Astrocyte (in vitro differentiated cells and primary cell): ENCODE measurements at regions not wholly inside any gene's neighbourhood (a gene's known extent, or its start where the extent isn't known, plus 50 kb on each side); places are given as distances from the start of the nearest gene placed in this dataset.

Source experiments
- DNase-seq: peaks from one replicate; pipeline ENCODE4 v3.0.0-alpha.2; 2010; ENCODE audit warnings: low read depth
- FAIRE-seq: peaks from 2 replicates; lab custom pipeline; 2011; peaks lifted over from hg19 to GRCh38; lab: Jason Lieb, UNC
- H2AFZ ChIP-seq: 2 replicates; pipeline ENCODE4 v1.6.0; 2012; ENCODE audit warnings: low read depth, low read length, inconsistent platforms
- H3K27ac ChIP-seq: 2 replicates; pipeline ENCODE4 v1.5.1; 2011; ENCODE audit warnings: low read depth, low read length, inconsistent platforms
- H3K27me3 ChIP-seq: 2 replicates; pipeline ENCODE4 v1.6.0; 2011; ENCODE audit warnings: low read length, inconsistent platforms; ENCODE audit not compliant: insufficient read depth
- H3K36me3 ChIP-seq: 2 replicates; pipeline ENCODE4 v1.5.1; 2011; ENCODE audit warnings: low read length, inconsistent platforms; ENCODE audit not compliant: insufficient read depth
- H3K4me1 ChIP-seq: 2 replicates; pipeline ENCODE4 v1.5.1; 2011; ENCODE audit warnings: low read length, inconsistent platforms; ENCODE audit not compliant: insufficient read depth
- H3K4me2 ChIP-seq: 2 replicates; pipeline ENCODE4 v1.6.0; 2012; ENCODE audit warnings: low read length, inconsistent platforms
- H3K4me3 ChIP-seq: 2 replicates; pipeline ENCODE4 v1.5.1; 2011; ENCODE audit warnings: low read depth, mild to moderate bottlenecking, low read length, inconsistent platforms; ENCODE audit not compliant: insufficient read depth
- H3K79me2 ChIP-seq: 2 replicates; pipeline ENCODE4 v1.6.0; 2012; ENCODE audit warnings: mild to moderate bottlenecking, low read length, inconsistent platforms; ENCODE audit not compliant: insufficient read depth
- H3K9ac ChIP-seq: 2 replicates; pipeline ENCODE4 v1.6.0; 2012; ENCODE audit warnings: mild to moderate bottlenecking, low read length, inconsistent platforms
- H3K9me3 ChIP-seq: 2 replicates; pipeline ENCODE4 v1.5.1; 2012; ENCODE audit warnings: low read depth, mild to moderate bottlenecking, low read length, inconsistent platforms; ENCODE audit not compliant: insufficient read depth
- H4K20me1 ChIP-seq: 2 replicates; pipeline ENCODE4 v1.6.0; 2012; ENCODE audit warnings: low read length, inconsistent platforms; ENCODE audit not compliant: insufficient read depth
- H3K27ac Mint-ChIP-seq: one replicate; pipeline ENCODE4 v1.8.0; 2021; ENCODE audit warnings: mild to moderate bottlenecking, mixed read lengths; ENCODE audit not compliant: unreplicated experiment
- H3K27me3 Mint-ChIP-seq: one replicate; pipeline ENCODE4 v1.8.0; 2021; ENCODE audit warnings: low read depth, mixed read lengths; ENCODE audit not compliant: unreplicated experiment
- H3K36me3 Mint-ChIP-seq: one replicate; pipeline ENCODE4 v1.8.0; 2021; ENCODE audit warnings: low read depth, mixed read lengths; ENCODE audit not compliant: unreplicated experiment
- H3K4me1 Mint-ChIP-seq: one replicate; pipeline ENCODE4 v1.8.0; 2021; ENCODE audit warnings: low read depth, mixed read lengths; ENCODE audit not compliant: unreplicated experiment
- H3K4me3 Mint-ChIP-seq: one replicate; pipeline ENCODE4 v1.8.0; 2021; ENCODE audit warnings: mild to moderate bottlenecking, moderate library complexity, mixed read lengths; ENCODE audit not compliant: unreplicated experiment
- H3K9me3 Mint-ChIP-seq: one replicate; pipeline ENCODE4 v1.8.0; 2021; ENCODE audit warnings: mild to moderate bottlenecking, mixed read lengths; ENCODE audit not compliant: unreplicated experiment
- EZH2 ChIP-seq: IDR thresholded peaks from 2 replicates; pipeline ENCODE4 v1.6.1; 2012; ENCODE audit warnings: mild to moderate bottlenecking, low read length, inconsistent platforms; ENCODE audit not compliant: insufficient read depth
- TF ChIP-seq, protein P1 (sequence below): IDR thresholded peaks from 2 replicates; pipeline ENCODE4 v1.5.1; 2011; ENCODE audit warnings: low read depth, mild to moderate bottlenecking, inconsistent platforms, low read length, moderate library complexity; ENCODE audit not compliant: insufficient read depth

DNA sequence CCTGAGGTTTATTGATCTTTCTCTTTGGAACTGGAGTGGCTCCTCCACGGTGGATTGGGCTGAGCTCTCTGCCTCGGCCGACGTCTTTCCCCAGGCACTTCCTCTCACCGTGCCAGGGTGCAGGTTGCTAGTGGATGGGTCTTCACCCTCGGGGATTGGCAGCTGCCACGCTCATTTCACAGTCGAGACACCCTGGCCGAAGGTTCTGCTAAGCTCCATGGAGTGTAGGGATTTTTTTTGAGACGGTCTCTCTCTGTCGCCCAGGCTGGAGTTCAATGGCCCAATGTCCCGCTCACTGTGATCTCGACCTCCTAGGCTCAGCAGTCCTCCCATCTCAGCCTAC lies 280.8 kb downstream of the SEC14L1 start:
- H2AFZ ChIP-seq = no peak overlapping the region
- peaks cover 88% of the 10 kb centered on the region for H3K79me2 ChIP-seq
- no peaks in the 10 kb centered on the region for H3K9me3 Mint-ChIP-seq
- peak overlapping the region; percentile 70 for H3K27ac ChIP-seq
- no peaks in the 10 kb centered on the region for H3K27me3 Mint-ChIP-seq
- H3K27me3 ChIP-seq = no peaks in the 10 kb centered on the region
- H3K9ac ChIP-seq = peak overlapping the region; percentile 69
- peaks cover 3% of the 10 kb centered on the region for H3K36me3 Mint-ChIP-seq
- no peak overlapping the region for H3K27ac Mint-ChIP-seq
- peaks cover 44% of the 10 kb centered on the region for H3K4me1 Mint-ChIP-seq
- no peak for TF ChIP-seq EZH2
- TF ChIP-seq, protein P1, sequence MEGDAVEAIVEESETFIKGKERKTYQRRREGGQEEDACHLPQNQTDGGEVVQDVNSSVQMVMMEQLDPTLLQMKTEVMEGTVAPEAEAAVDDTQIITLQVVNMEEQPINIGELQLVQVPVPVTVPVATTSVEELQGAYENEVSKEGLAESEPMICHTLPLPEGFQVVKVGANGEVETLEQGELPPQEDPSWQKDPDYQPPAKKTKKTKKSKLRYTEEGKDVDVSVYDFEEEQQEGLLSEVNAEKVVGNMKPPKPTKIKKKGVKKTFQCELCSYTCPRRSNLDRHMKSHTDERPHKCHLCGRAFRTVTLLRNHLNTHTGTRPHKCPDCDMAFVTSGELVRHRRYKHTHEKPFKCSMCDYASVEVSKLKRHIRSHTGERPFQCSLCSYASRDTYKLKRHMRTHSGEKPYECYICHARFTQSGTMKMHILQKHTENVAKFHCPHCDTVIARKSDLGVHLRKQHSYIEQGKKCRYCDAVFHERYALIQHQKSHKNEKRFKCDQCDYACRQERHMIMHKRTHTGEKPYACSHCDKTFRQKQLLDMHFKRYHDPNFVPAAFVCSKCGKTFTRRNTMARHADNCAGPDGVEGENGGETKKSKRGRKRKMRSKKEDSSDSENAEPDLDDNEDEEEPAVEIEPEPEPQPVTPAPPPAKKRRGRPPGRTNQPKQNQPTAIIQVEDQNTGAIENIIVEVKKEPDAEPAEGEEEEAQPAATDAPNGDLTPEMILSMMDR = no peak
- no peaks in the 10 kb centered on the region for H3K9me3 ChIP-seq
- H3K36me3 ChIP-seq = no peaks in the 10 kb centered on the region
- H3K4me3 ChIP-seq = no peak overlapping the region
- peaks cover 76% of the 10 kb centered on the region for H3K4me1 ChIP-seq
- peaks cover 58% of the 10 kb centered on the region for H4K20me1 ChIP-seq
- peak overlapping the region; percentile 69 for H3K4me3 Mint-ChIP-seq
- DNase-seq (no peak), FAIRE-seq (no peak)
- peak overlapping the region; percentile 73 for H3K4me2 ChIP-seq

DNA sequence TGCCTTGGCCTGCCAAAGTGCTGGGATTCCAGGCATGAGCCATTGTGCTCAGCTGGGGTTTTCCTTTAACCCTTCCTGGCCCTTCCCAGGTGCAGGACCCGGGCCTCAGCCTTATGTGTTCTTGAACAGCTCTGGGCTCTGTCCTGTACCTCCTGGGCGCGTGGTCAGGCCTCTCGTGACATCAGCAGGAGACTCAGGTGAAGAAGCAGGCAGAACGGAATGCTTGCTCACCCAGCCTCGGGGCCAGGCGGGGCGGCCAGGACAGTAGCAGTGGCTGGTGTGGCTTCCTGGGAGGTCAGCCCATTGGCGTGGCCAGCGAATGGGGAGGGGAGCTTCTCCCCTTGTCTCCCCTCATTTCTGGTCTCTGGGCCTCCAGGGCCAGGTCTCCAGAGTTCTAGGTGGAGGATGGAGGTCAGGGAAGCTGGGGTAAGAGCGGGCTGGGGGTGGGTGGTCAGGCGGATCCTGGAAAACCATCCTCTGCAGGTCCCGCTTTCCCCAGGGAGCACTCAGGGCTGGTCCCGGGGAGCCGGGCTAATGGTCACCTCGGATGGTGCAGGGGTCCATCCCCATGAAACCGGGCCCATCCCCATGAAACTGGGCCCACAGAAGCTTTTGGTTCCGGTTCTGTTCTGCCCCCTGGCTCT lies 281.5 kb downstream of the SEC14L1 start:
- Histone ChIP-seq H3K4me2 (no peak overlapping the region), H3K4me3 (no peak overlapping the region), H4K20me1 (peaks cover 58% of the 10 kb centered on the region), H3K36me3 (no peaks in the 10 kb centered on the region), H3K4me1 (peaks cover 82% of the 10 kb centered on the region), H3K79me2 (peaks cover 88% of the 10 kb centered on the region), H3K27ac (peak overlapping the region; percentile 70), H2AFZ (no peak overlapping the region), H3K9me3 (no peaks in the 10 kb centered on the region), H3K9ac (peak overlapping the region; percentile 73), H3K27me3 (no peaks in the 10 kb centered on the region)
- no peaks in the 10 kb centered on the region for H3K9me3 Mint-ChIP-seq
- H3K27me3 Mint-ChIP-seq = no peaks in the 10 kb centered on the region
- H3K27ac Mint-ChIP-seq = peak overlapping the region; percentile 7
- no peak overlapping the region for H3K4me3 Mint-ChIP-seq
- peaks cover 50% of the 10 kb centered on the region for H3K4me1 Mint-ChIP-seq
- H3K36me3 Mint-ChIP-seq = peaks cover 3% of the 10 kb centered on the region
- TF ChIP-seq, protein P1 = no peak
- TF ChIP-seq EZH2 = no peak
- FAIRE-seq (no peak), DNase-seq (no peak)

DNA sequence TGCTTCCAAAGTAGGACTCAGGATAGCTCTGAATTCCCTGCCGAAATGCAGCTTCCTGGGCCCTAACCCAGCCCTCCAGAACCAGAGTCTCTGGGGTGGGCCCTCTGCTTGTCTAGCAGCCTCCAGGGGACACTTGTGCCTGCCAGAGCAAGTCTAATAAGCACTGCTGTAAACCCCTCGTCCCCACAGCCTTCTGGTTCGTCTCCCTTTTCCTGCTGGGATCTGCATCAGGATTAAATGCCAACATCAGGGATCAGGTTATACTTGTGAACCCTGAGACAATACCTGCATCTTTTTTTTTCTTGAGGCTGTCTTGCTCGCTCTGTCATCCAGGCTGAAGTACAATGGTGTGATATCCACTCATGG lies 282.0 kb downstream of the SEC14L1 start:
- H3K4me1 Mint-ChIP-seq = peaks cover 54% of the 10 kb centered on the region
- Histone ChIP-seq H2AFZ (no peak overlapping the region), H3K9ac (peak overlapping the region; percentile 73), H3K36me3 (no peaks in the 10 kb centered on the region), H3K4me3 (no peak overlapping the region), H3K9me3 (no peaks in the 10 kb centered on the region), H3K79me2 (peaks cover 88% of the 10 kb centered on the region), H3K27me3 (no peaks in the 10 kb centered on the region), H3K27ac (peak overlapping the region; percentile 93), H4K20me1 (peaks cover 58% of the 10 kb centered on the region), H3K4me2 (no peak overlapping the region), H3K4me1 (peaks cover 87% of the 10 kb centered on the region)
- DNase-seq (no peak), FAIRE-seq (no peak)
- H3K9me3 Mint-ChIP-seq = no peaks in the 10 kb centered on the region
- no peaks in the 10 kb centered on the region for H3K27me3 Mint-ChIP-seq
- peaks cover 5% of the 10 kb centered on the region for H3K36me3 Mint-ChIP-seq
- TF ChIP-seq, protein P1 = no peak
- TF ChIP-seq EZH2 = no peak
- no peak overlapping the region for H3K27ac Mint-ChIP-seq
- H3K4me3 Mint-ChIP-seq = no peak overlapping the region
